IPS-18c (cell line): ENCODE measurements at regions not wholly inside any gene's neighbourhood (a gene's known extent, or its start where the extent isn't known, plus 50 kb on each side); places are given as distances from the start of the nearest gene placed in this dataset.
"Not testable (repeated sequence)": the region's sequence is repeated elsewhere in the genome, so short reads cannot be mapped to it uniquely, and the experiment has no call there.

Experiments used
- H3K4me3 ChIP-seq: 2 replicates; pipeline ENCODE4 v1.7.0; 2013; ENCODE audit warnings: low read depth, mild to moderate bottlenecking, low read length, moderate library complexity; ENCODE audit not compliant: insufficient read depth
- H3K9me3 ChIP-seq: one replicate; pipeline ENCODE4 v1.6.1; 2013; ENCODE audit warnings: mild to moderate bottlenecking, low read length, moderate library complexity; ENCODE audit not compliant: control insufficient read depth, insufficient read depth

GRCh38 chr12:131223791-131224225 is 270.1 kb downstream of the ADGRD1 start:
- no peak overlapping the region for H3K4me3 ChIP-seq
- H3K9me3 ChIP-seq = no peaks in the 10 kb centered on the region

- H3K9me3 ChIP-seq, H3K4me3 ChIP-seq: not testable (repeated sequence)
Observed at GRCh38 chr12:131224226-131225065, 270.7 kb downstream of the ADGRD1 start.

GRCh38 chr12:131225066-131225380 is 271.3 kb downstream of the ADGRD1 start:
- H3K9me3 ChIP-seq, H3K4me3 ChIP-seq: not testable (repeated sequence)

- no peak overlapping the region for H3K4me3 ChIP-seq
- no peaks in the 10 kb centered on the region for H3K9me3 ChIP-seq
Observed at GRCh38 chr12:131226345-131227265, 272.9 kb downstream of the ADGRD1 start.

GRCh38 chr12:131227641-131228040 is 273.9 kb downstream of the ADGRD1 start:
- H3K4me3 ChIP-seq = not testable (repeated sequence)

GRCh38 chr12:131229079-131229425 is 275.3 kb downstream of the ADGRD1 start:
- not testable (repeated sequence) for H3K9me3 ChIP-seq, H3K4me3 ChIP-seq

More at GRCh38 chr12:131227641-131228040, 273.9 kb downstream of the ADGRD1 start:
- not testable (repeated sequence) for H3K9me3 ChIP-seq

- H3K9me3 ChIP-seq = peaks cover 3% of the 10 kb centered on the region
- no peak overlapping the region for H3K4me3 ChIP-seq
Observed at GRCh38 chr12:131229426-131230339, 276.0 kb downstream of the ADGRD1 start.

GRCh38 chr12:131230340-131231031 is 276.8 kb downstream of the ADGRD1 start:
- Histone ChIP-seq H3K9me3 (peaks cover 3% of the 10 kb centered on the region), H3K4me3 (no peak overlapping the region)

GRCh38 chr12:131231032-131231980 is 277.6 kb downstream of the ADGRD1 start:
- Histone ChIP-seq H3K4me3 (no peak overlapping the region), H3K9me3 (peaks cover 3% of the 10 kb centered on the region)

GRCh38 chr12:131232036-131232435 is 278.3 kb downstream of the ADGRD1 start:
- no peak overlapping the region for H3K4me3 ChIP-seq

GRCh38 chr12:131232872-131233271 is 279.2 kb downstream of the ADGRD1 start:
- not testable (repeated sequence) for H3K4me3 ChIP-seq, H3K9me3 ChIP-seq

More at GRCh38 chr12:131232036-131232435, 278.3 kb downstream of the ADGRD1 start:
- H3K9me3 ChIP-seq = peaks cover 3% of the 10 kb centered on the region

- not testable (repeated sequence) for H3K9me3 ChIP-seq, H3K4me3 ChIP-seq
Observed at GRCh38 chr12:131233850-131234789, 280.4 kb downstream of the ADGRD1 start.

GRCh38 chr12:131234841-131235271 is 281.1 kb downstream of the ADGRD1 start:
- H3K4me3 ChIP-seq, H3K9me3 ChIP-seq: not testable (repeated sequence)

- H3K9me3 ChIP-seq = peaks cover 5% of the 10 kb centered on the region
- no peak overlapping the region for H3K4me3 ChIP-seq
Observed at GRCh38 chr12:131235871-131236271, 282.2 kb downstream of the ADGRD1 start.
